ENCODE measurements at regions not wholly inside any gene's neighbourhood (a gene's known extent, or its start where the extent isn't known, plus 50 kb on each side); places are given as distances from the start of the nearest gene placed in this dataset.
A peak's percentile ranks its signal among the peaks of the same experiment; 100 is the strongest.
"Not testable (repeated sequence)": the region's sequence is repeated elsewhere in the genome, so short reads cannot be mapped to it uniquely, and the experiment has no call there.

GRCh38 chr1:221997012-221997411 is 255.1 kb upstream of the DUSP10 start:
- DNase-seq (ENCODE audit: low spot score): not testable (repeated sequence)

DNA sequence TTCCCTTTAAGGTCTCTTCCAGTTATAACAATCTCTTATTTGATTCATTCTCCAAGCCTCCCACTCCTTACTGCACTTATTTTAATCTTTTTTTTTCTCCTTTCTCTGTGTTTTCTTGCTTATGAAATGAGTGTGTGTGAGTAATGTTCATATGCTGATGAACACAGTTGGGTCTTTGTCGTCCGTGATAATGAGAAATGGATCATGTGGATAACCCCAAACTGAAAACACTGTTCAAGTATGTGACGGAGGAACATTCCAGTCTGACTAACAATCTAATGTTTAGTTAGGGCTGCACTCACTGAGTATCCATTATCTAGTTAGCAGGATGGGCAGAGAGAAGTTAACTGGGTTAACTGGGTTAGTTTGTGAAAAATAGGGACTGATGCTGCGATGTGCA is 253.1 kb upstream of the DUSP10 start:
- DNase-seq (ENCODE audit: low spot score): peak; percentile 17

GRCh38 chr1:221994274-221994698 is 252.4 kb upstream of the DUSP10 start:
- peak; percentile 59 for DNase-seq (ENCODE audit: low spot score)

GRCh38 chr1:221993444-221993948 is 251.6 kb upstream of the DUSP10 start:
- DNase-seq (ENCODE audit: low spot score): no peak

- DNase-seq (ENCODE audit: low spot score): peak; percentile 11
Measured at GRCh38 chr1:221992427-221992826, 250.5 kb upstream of the DUSP10 start.

- DNase-seq (ENCODE audit: low spot score): no peak
Measured at GRCh38 chr1:221991221-221991620, 249.3 kb upstream of the DUSP10 start.

- no peak for DNase-seq (ENCODE audit: low spot score)
Measured at GRCh38 chr1:221989741-221990140, 247.9 kb upstream of the DUSP10 start.

GRCh38 chr1:221988829-221989228 is 246.9 kb upstream of the DUSP10 start:
- DNase-seq (ENCODE audit: low spot score): no peak

DNA sequence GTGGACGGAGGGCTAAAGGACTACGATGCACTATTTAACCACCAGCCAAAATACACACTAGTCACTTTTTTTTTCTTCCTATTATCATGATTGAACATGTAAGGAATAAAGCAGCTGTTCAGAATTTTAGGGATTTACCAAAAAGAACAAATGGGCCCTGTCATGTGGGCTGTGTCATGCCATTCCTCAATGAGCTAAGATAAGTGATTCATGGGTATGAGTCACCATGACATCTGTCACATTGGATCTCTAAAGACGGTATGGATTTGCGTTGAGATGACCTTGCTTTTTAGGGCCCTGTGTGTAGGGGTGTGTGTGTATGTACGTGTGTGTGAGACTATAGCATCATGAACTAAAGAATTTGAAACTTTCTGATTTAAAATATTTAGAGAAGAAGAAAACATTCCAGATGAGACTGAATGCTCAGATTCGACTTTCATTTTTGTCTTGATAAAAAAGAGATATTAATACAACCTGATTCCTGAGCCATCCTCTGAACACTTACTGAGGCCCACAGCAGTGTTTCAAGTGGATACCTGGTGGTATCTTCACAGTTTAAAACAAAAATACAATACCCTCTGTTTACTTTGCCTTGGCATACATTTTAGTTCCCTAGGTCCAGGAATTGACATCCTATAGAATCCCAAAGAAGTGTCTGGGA is 246.1 kb upstream of the DUSP10 start:
- DNase-seq (ENCODE audit: low spot score): no peak

GRCh38 chr1:221983444-221983843 is 241.6 kb upstream of the DUSP10 start:
- DNase-seq (ENCODE audit: low spot score): no peak

DNA sequence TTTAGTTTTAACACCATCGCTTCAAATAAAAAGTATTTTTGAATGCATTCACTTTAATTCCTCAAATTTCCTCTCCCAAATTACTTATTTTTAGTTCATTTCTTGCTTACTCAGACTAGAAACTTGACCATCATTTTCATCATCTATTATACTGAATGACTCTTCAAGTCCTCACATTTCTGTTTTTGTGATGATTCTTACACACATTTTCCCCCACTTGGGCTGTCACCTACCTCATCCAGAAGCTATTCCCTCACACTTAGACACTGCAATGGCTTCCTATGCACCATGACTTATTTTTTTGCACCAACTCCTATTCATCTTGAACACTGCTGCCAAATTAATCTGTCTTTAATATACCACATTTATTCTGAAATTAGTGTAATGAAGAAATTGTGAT is 239.6 kb upstream of the DUSP10 start:
- DNase-seq (ENCODE audit: low spot score): no peak

DNA sequence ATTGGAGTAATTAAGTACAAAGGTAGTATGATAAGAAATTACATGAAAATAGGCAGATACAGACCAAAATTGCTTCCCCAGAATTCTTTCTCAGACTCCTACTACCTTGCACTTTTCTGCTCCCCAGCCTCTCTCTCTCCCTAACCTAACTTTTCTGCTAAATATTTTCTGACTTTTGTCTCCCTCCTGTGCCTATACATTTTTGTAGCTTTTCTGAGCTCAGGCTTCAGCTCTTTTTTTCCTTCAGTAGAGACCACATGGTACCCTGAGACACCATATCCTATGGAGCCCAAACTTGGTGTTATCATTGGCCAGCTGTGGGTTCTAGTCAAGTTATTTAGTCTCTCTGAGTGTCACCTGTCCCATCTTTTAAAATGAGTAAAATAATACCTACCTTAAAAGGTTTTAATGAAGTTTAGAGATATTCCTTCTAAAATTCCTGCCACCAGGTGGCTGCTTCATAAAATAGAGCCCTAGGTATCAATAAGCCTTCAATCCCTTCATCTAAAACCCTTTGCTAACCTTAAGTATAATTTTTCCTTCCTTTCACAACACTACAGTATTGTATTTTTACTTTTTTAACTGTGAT is 237.6 kb upstream of the DUSP10 start:
- DNase-seq (ENCODE audit: low spot score): no peak

- DNase-seq (ENCODE audit: low spot score): not testable (repeated sequence)
Measured at GRCh38 chr1:221978631-221979334, 236.9 kb upstream of the DUSP10 start.

- DNase-seq (ENCODE audit: low spot score): not testable (repeated sequence)
Measured at GRCh38 chr1:221973787-221974186, 231.9 kb upstream of the DUSP10 start.

DNA sequence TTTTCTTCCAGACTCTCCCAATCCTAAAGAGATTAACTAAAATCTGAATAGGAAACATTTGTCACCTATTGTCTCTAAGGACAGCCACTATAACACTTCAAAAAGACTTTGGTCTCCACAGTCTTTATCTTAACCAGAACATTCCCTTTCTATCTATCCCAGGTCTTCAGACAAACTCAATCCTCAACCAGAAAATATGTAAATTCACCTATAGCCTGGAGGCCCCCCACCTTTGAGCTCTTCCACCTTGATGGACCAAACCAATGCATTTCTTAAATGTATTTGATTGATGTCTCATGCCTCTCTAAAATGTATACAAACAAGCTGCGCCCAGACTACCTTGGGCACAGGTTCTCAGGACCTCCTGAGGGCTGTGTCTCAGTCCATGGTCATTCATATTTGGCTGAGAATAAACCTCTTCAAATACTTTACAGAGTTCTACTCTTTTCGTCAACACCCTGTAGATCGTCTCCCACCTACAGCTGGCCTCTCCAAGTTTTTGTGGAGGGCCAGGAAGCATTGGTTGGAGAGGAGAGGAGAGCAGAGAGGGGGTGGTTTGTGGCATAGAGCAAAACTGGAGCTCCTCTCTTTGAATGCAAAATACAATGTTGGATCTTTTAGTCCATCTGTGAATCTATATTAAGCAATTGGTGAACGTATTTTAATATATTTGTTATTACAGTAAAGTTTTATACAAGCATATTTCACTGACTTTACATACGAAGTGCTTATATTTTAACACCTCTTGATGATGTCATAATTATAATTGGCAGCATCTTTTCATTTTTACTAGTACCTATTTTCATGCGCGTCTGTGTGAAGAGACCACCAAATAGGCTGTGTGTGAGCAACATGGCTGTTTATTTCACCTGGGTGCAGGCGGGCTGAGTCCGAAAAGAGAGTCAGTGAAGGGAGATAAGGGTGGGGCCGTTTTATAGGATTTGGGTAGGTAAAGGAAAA is 230.7 kb upstream of the DUSP10 start:
- DNase-seq (ENCODE audit: low spot score): no peak

DNA sequence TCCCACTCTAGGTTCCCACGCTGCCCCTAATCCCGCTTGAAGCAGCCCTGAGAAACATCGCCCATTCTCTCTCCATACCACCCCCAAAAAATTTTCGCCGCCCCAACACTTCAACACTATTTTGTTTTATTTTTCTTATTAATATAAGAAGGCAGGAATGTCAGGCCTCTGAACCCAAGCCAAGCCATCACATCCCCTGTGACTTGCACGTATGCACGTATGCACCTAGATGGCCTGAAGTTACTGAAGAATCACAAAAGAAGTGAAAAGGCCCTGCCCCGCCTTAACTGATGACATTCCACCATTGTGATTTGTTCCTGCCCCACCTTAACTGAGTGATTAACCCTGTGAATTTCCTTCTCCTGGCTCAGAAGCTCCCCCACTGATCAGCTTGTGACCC is 229.1 kb upstream of the DUSP10 start:
- DNase-seq (ENCODE audit: low spot score): not testable (repeated sequence)

- not testable (repeated sequence) for DNase-seq (ENCODE audit: low spot score)
Measured at GRCh38 chr1:221969298-221969858, 227.5 kb upstream of the DUSP10 start.

DNA sequence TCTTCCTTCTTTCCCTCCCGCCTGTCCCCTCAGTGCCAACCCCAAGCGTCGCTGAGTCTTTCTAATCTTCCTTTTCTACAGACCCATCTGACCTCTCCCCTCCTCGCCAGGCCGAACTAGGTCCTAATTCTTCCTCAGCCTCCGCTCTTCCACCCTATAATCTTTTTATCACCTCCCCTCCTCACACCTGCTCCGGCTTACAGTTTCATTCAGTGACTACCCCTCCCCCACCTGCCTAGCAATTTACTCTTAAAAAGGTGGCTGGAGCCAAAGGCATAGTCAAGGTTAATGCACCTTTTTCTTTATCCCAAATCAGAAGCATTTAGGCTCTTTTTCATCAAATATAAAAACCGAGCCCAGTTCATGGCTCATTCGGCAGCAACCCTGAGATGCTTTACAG is 225.6 kb upstream of the DUSP10 start:
- not testable (repeated sequence) for DNase-seq (ENCODE audit: low spot score)

GRCh38 chr1:221966888-221967287 is 225.0 kb upstream of the DUSP10 start:
- DNase-seq (ENCODE audit: low spot score): not testable (repeated sequence)

DNA sequence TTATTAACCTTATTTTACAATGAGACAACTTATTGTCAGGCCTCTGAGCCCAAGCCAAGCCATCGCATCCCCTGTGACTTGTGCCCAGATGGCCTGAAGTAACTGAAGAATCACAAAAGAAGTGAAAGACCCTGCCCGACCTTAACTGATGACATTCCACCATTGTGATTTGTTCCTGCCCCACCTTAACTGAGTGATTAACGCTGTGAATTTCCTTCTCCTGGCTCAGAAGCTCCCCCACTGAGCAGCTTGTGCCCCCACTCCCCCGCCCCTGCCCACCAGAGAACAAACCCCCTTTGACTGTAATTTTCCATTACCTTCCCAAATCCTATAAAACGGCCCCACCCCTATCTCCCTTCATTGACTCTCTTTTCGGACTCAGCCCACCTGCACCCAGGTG is 224.0 kb upstream of the DUSP10 start:
- not testable (repeated sequence) for DNase-seq (ENCODE audit: low spot score)

DNA sequence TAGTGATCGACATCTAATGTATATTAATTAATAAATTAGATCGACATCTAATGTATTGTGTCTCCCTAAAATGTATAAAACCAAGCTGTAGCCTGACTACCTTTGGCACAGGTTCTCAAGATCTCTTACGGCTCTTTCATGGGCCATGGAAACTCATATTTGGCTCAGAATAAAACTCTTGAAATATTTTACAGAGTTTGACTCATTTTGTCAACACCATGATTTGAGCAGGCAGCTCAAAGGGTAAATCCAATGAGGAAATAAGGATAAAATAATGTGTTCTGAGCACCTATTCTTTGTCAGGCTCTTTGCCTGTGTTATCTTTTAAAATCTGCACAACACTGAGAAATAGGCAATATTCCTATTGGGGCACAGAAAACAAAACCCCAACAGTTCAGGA is 223.4 kb upstream of the DUSP10 start:
- DNase-seq (ENCODE audit: low spot score): no peak

DNA sequence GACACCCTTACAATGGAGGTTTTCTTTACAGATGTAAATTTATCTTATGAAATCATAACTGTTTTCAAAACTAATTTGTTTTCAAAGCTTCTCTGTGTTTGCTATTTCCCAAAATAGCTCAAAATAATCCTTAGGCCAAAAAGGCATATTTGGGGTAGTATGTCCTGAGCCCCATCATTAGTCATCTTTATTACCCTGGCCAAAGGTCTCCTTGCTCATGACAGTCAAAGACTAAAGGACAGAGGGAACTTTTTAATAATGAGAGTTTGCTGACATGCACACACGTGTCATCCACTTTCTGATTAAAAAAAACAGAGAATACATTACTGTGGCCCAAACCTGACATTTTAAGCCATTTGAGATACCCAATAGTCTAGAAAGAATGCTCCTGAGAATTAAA is 221.9 kb upstream of the DUSP10 start:
- DNase-seq (ENCODE audit: low spot score): no peak
